ENCODE measurements at regions not wholly inside any gene's neighbourhood (a gene's known extent, or its start where the extent isn't known, plus 50 kb on each side); places are given as distances from the start of the nearest gene placed in this dataset.

- no peak for TF ChIP-seq EP300 (conservative IDR thresholded peaks at IDR 0.05; ENCODE audit: poor library complexity, severe bottlenecking)
- TF ChIP-seq MXI1 (conservative IDR thresholded peaks at IDR 0.05; ENCODE audit: poor library complexity, severe bottlenecking): no peak
- TF ChIP-seq CTCF (IDR thresholded peaks at IDR 0.05; ENCODE audit: poor library complexity, severe bottlenecking): no peak
- TF ChIP-seq TAF1 (IDR thresholded peaks at IDR 0.05; ENCODE audit: low read depth): no peak
- no peak for TF ChIP-seq EZH2 (IDR thresholded peaks at IDR 0.05; ENCODE audit: borderline replicate concordance, insufficient read depth, low read length, poor library complexity, severe bottlenecking)
- no peak for TF ChIP-seq POLR2AphosphoS5 (IDR thresholded peaks at IDR 0.05)
- no peak for TF ChIP-seq REST (IDR thresholded peaks at IDR 0.05; ENCODE audit: borderline replicate concordance)
- no peak for TF ChIP-seq SMC3 (conservative IDR thresholded peaks at IDR 0.05; ENCODE audit: poor library complexity)
- TF ChIP-seq RAD21 (conservative IDR thresholded peaks at IDR 0.05): no peak
These were observed 270.1 kb upstream of the TPK1 start for GRCh38 chr7:145106001-145106400.

All from neural cell (in vitro differentiated cells).